H1 (cell line): ENCODE measurements at regions not wholly inside any gene's neighbourhood (a gene's known extent, or its start where the extent isn't known, plus 50 kb on each side); places are given as distances from the start of the nearest gene placed in this dataset.

Experiments used
- CTCF ChIA-PET: fragments of 300-600 bp; sonication (Branson Sonifier 250); formaldehyde crosslinking; loops from one replicate; lab custom pipeline; 2021; ENCODE audit not compliant: partially characterized antibody; lab: Charles Lee
- POLR2A ChIA-PET: fragments of 300-600 bp; sonication (Branson Sonifier 250); formaldehyde crosslinking; loops from one replicate; lab custom pipeline; 2021; ENCODE audit warnings: inconsistent platforms; ENCODE audit not compliant: partially characterized antibody; lab: Charles Lee
- DNase-seq, 2 experiments: peaks; one replicate each; pipeline versions ENCODE4 v3.0.0 to v3.0.0-alpha.2; 2010 to 2022; ENCODE audit warnings: low spot score in 2 of 2, low read depth in 1 of 2, mixed read lengths in 1 of 2
- FAIRE-seq: peaks from 2 replicates; lab custom pipeline; 2011; peaks lifted over from hg19 to GRCh38; lab: Jason Lieb, UNC
- H2AFZ ChIP-seq: 2 replicates; pipeline ENCODE4 v1.8.1; 2012; ENCODE audit warnings: low read length, inconsistent platforms
- H2AK5ac ChIP-seq: 2 replicates; pipeline ENCODE4 v1.6.1; 2013; ENCODE audit warnings: low read depth, low read length
- H2BK120ac ChIP-seq: replicated peaks from 2 replicates; pipeline ENCODE3; 2013; ENCODE audit warnings: low read depth, low read length, inconsistent platforms
- H2BK12ac ChIP-seq: 2 replicates; pipeline ENCODE4 v1.6.1; 2013; ENCODE audit warnings: low read depth, low read length
- H2BK15ac ChIP-seq: 2 replicates; pipeline ENCODE4 v1.6.1; 2013; ENCODE audit warnings: low read length
- H2BK20ac ChIP-seq: 2 replicates; pipeline ENCODE4 v1.6.1; 2013; ENCODE audit warnings: low read length
- H2BK5ac ChIP-seq: 2 replicates; pipeline ENCODE4 v1.6.1; 2013; ENCODE audit warnings: low read depth, low read length
- H3K14ac ChIP-seq: 2 replicates; pipeline ENCODE4 v1.6.1; 2013; ENCODE audit warnings: inconsistent platforms; ENCODE audit not compliant: insufficient read length
- H3K18ac ChIP-seq: 2 replicates; pipeline ENCODE4 v1.6.1; 2013; ENCODE audit warnings: low read length; ENCODE audit errors: extremely low read depth
- H3K23ac ChIP-seq: 2 replicates; pipeline ENCODE4 v1.6.1; 2013; ENCODE audit warnings: inconsistent platforms; ENCODE audit not compliant: insufficient read length
- H3K23me2 ChIP-seq: 2 replicates; pipeline ENCODE4 v1.6.1; 2013; ENCODE audit warnings: low read depth, low read length
- H3K27ac ChIP-seq: 2 replicates; pipeline ENCODE4 v1.6.1; 2011; ENCODE audit warnings: low read depth, low read length, inconsistent platforms
- H3K27me3 ChIP-seq, 4 experiments: replicated peaks in 1 of 4; 1 replicate in 1 of 4; 2 replicates in 3 of 4; pipeline versions ENCODE4 v1.6.1 to v1.8.1; 2011 to 2013; ENCODE audit warnings: low read length in 3 of 4, mild to moderate bottlenecking in 3 of 4, inconsistent platforms in 2 of 4, mixed read lengths in 2 of 4, moderate library complexity in 1 of 4; ENCODE audit not compliant: control insufficient read depth in 3 of 4, insufficient read depth in 3 of 4; ENCODE audit errors: extremely low read depth in 1 of 4
- H3K36me3 ChIP-seq, 4 experiments: 2 replicates each; pipeline versions ENCODE4 v1.6.1 to v1.8.1; 2011 to 2013; ENCODE audit warnings: mild to moderate bottlenecking in 4 of 4, low read length in 3 of 4, moderate library complexity in 2 of 4, control low read depth in 1 of 4, inconsistent platforms in 1 of 4; ENCODE audit not compliant: insufficient read depth in 4 of 4, control insufficient read depth in 2 of 4
- H3K4ac ChIP-seq: replicated peaks from 2 replicates; pipeline ENCODE3; 2013; ENCODE audit warnings: low read length, low read depth, mixed read lengths, inconsistent platforms; ENCODE audit not compliant: insufficient read length
- H3K4me1 ChIP-seq, 4 experiments: replicated peaks in 1 of 4; 1 replicate in 1 of 4; 2 replicates in 3 of 4; pipeline versions ENCODE4 v1.6.1 to v1.8.1; 2011 to 2013; ENCODE audit warnings: low read length in 3 of 4, inconsistent platforms in 2 of 4, mixed read lengths in 1 of 4; ENCODE audit not compliant: insufficient read depth in 4 of 4, control insufficient read depth in 3 of 4
- H3K4me2 ChIP-seq, 2 experiments: 2 replicates each; pipeline versions ENCODE4 v1.6.1 to v1.8.1; 2011 to 2013; ENCODE audit warnings: low read depth in 2 of 2, low read length in 2 of 2, control low read depth in 1 of 2, inconsistent platforms in 1 of 2, mild to moderate bottlenecking in 1 of 2; ENCODE audit not compliant: insufficient read depth in 1 of 2
- H3K4me3 ChIP-seq, 4 experiments: fragments of 200-600, 300-600 bp in 1 of 4; sonication (generic), shearing (Covaris generic), sonication (Bioruptor Twin) in 1 of 4; 2 replicates each; pipeline versions ENCODE4 v1.5.1 to v1.8.1; 2011 to 2016; ENCODE audit warnings: low read length in 4 of 4, low read depth in 3 of 4, control low read depth in 2 of 4, inconsistent platforms in 2 of 4, mild to moderate bottlenecking in 2 of 4, mixed read lengths in 1 of 4, moderate library complexity in 1 of 4; ENCODE audit not compliant: insufficient read depth in 2 of 4; ENCODE audit errors: extremely low read depth in 1 of 4
- H3K56ac ChIP-seq: replicated peaks from 2 replicates; pipeline ENCODE3; 2013; ENCODE audit warnings: low read depth, mild to moderate bottlenecking, mixed read lengths, low read length, inconsistent platforms; ENCODE audit not compliant: insufficient read length
- H3K79me1 ChIP-seq: 2 replicates; pipeline ENCODE4 v1.6.1; 2013; ENCODE audit warnings: low read depth, low read length, control low read depth
- H3K79me2 ChIP-seq, 2 experiments: 2 replicates each; pipeline versions ENCODE4 v1.6.1 to v1.8.1; 2012 to 2013; ENCODE audit warnings: low read length in 2 of 2, mild to moderate bottlenecking in 2 of 2, inconsistent platforms in 1 of 2; ENCODE audit not compliant: insufficient read depth in 2 of 2, control insufficient read depth in 1 of 2
- H3K9ac ChIP-seq, 4 experiments: replicated peaks in 1 of 4; 1 replicate in 1 of 4; 2 replicates in 3 of 4; pipeline versions ENCODE4 v1.6.1 to v1.8.1; 2011 to 2013; ENCODE audit warnings: low read depth in 3 of 4, low read length in 3 of 4, control low read depth in 2 of 4, mild to moderate bottlenecking in 2 of 4, moderate library complexity in 2 of 4, inconsistent platforms in 1 of 4; ENCODE audit errors: extremely low read depth in 1 of 4
- H3K9me3 ChIP-seq, 2 experiments: 2 replicates each; pipeline versions ENCODE4 v1.6.1 to v1.8.1; 2012 to 2013; ENCODE audit warnings: mild to moderate bottlenecking in 2 of 2, moderate library complexity in 2 of 2, control low read depth in 1 of 2, inconsistent platforms in 1 of 2, low read depth in 1 of 2, low read length in 1 of 2, mixed read lengths in 1 of 2; ENCODE audit not compliant: insufficient read depth in 2 of 2
- H4K20me1 ChIP-seq, 2 experiments: replicated peaks in 1 of 2; 2 replicates each; pipeline versions ENCODE3 to v1.8.1; 2011 to 2013; ENCODE audit warnings: inconsistent platforms in 2 of 2, low read length in 2 of 2, mild to moderate bottlenecking in 1 of 2; ENCODE audit not compliant: insufficient read depth in 2 of 2, control insufficient read depth in 1 of 2
- H4K5ac ChIP-seq: 2 replicates; pipeline ENCODE4 v1.6.1; 2013; ENCODE audit warnings: low read length, low read depth, mixed read lengths, inconsistent platforms; ENCODE audit not compliant: insufficient read length
- H4K8ac ChIP-seq: 2 replicates; pipeline ENCODE4 v1.8.0; 2013; ENCODE audit warnings: mild to moderate bottlenecking, moderate library complexity, low read length, inconsistent platforms; ENCODE audit not compliant: insufficient read depth; ENCODE audit errors: extremely low read depth
- H4K91ac ChIP-seq: replicated peaks from 2 replicates; pipeline ENCODE3; 2013; ENCODE audit warnings: low read length, mixed read lengths, inconsistent platforms; ENCODE audit not compliant: insufficient read length
- E2F6 ChIP-seq: IDR thresholded peaks from 2 replicates; pipeline ENCODE4 v1.6.1; 2012; ENCODE audit warnings: inconsistent platforms
- GTF2F1 ChIP-seq: IDR thresholded peaks from 2 replicates; pipeline ENCODE4 v1.6.1; 2012; ENCODE audit warnings: low read depth, low read length, improper control_type of control experiment, borderline replicate concordance
- JUND ChIP-seq: IDR thresholded peaks from 2 replicates; pipeline ENCODE4 v1.6.1; 2011; ENCODE audit warnings: mild to moderate bottlenecking, improper control_type of control experiment, low read length
- KDM5A ChIP-seq: fragments of 200-600 bp; IDR thresholded peaks from 2 replicates; pipeline ENCODE4 v1.7.1; 2012; ENCODE audit warnings: mild to moderate bottlenecking, low read length, inconsistent platforms, mixed read lengths
- NANOG ChIP-seq: IDR thresholded peaks from 2 replicates; pipeline ENCODE4 v1.6.1; 2011; ENCODE audit warnings: low read length, low read depth, mild to moderate bottlenecking, inconsistent platforms; ENCODE audit not compliant: insufficient read depth, poor library complexity, severe bottlenecking
- NRF1 ChIP-seq: IDR thresholded peaks from 2 replicates; pipeline ENCODE4 v1.6.1; 2011; ENCODE audit warnings: mild to moderate bottlenecking, low read depth, low read length, improper control_type of control experiment
- POLR2AphosphoS5 ChIP-seq: IDR thresholded peaks from 2 replicates; pipeline ENCODE4 v1.6.1; 2011; ENCODE audit warnings: low read depth, low read length
- RFX5 ChIP-seq: IDR thresholded peaks from 2 replicates; pipeline ENCODE4 v1.6.1; 2011; ENCODE audit warnings: low read depth, low read length, improper control_type of control experiment, borderline replicate concordance
- SAP30 ChIP-seq: fragments of 300-600 bp; sonication (generic); IDR thresholded peaks from 2 replicates; pipeline ENCODE4 v1.7.1; 2012; ENCODE audit warnings: low read length, moderate library complexity, mild to moderate bottlenecking, inconsistent platforms; ENCODE audit not compliant: insufficient read depth, insufficient replicate concordance
- TAF1 ChIP-seq: IDR thresholded peaks from 2 replicates; pipeline ENCODE4 v1.6.1; 2011; ENCODE audit warnings: mild to moderate bottlenecking, low read depth, low read length
- WGBS, 2 experiments: shearing (Covaris generic) in 1 of 2; methylation state at CpG; one replicate each; pipeline versions ENCODE4 v1.1.6 to v1.1.7; 2013 to 2015; ENCODE audit warnings: low lambda C conversion rate in 2 of 2, mixed read lengths in 2 of 2, inconsistent platforms in 1 of 2, low coverage in 1 of 2, missing lambda C conversion rate in 1 of 2; ENCODE audit not compliant: insufficient replicate concordance in 2 of 2, insufficient coverage in 1 of 2, insufficient read length in 1 of 2; ENCODE audit errors: extremely low coverage in 1 of 2, missing lambda C conversion rate in 1 of 2; 5-methylcytosine and 5-hydroxymethylcytosine counted together

GRCh38 chr1:213440766-213441165, 389.7 kb downstream of the RPS6KC1 start:
- H3K18ac ChIP-seq = no peak overlapping the region
- DNase-seq (no peak), FAIRE-seq (no peak)
- no peak overlapping the region for H3K23ac ChIP-seq
- H2BK120ac ChIP-seq = no peak overlapping the region
- no peak overlapping the region for H2BK12ac ChIP-seq
- H2AK5ac ChIP-seq = no peak overlapping the region
- H3K9ac ChIP-seq = no peak overlapping the region
- H2BK20ac ChIP-seq = no peak overlapping the region
- H3K23me2 ChIP-seq = no peaks in the 10 kb centered on the region
- no peaks in the 10 kb centered on the region for H3K36me3 ChIP-seq
- H3K4me2 ChIP-seq = no peak overlapping the region
- H2BK5ac ChIP-seq = no peak overlapping the region
- no peak overlapping the region for H3K27ac ChIP-seq
- H3K4me3 ChIP-seq = no peak overlapping the region
- peaks cover 0 to 2% (median 0%) of the 10 kb centered on the region in 4 experiments; a peak in 2 of 7 replicates for H3K4me1 ChIP-seq
- no peaks in the 10 kb centered on the region for H3K27me3 ChIP-seq
- no peak overlapping the region for H4K5ac ChIP-seq
- TF ChIP-seq JUND (no peak), POLR2AphosphoS5 (no peak), GTF2F1 (no peak), KDM5A (no peak), NRF1 (no peak), TAF1 (no peak), SAP30 (no peak), NANOG (no peak), RFX5 (no peak), E2F6 (no peak)
- H3K56ac ChIP-seq = no peak overlapping the region
- no peaks in the 10 kb centered on the region for H3K79me2 ChIP-seq
- no peak overlapping the region for H2BK15ac ChIP-seq
- no peak overlapping the region for H4K91ac ChIP-seq
- H2AFZ ChIP-seq = no peak overlapping the region
- H4K20me1 ChIP-seq = no peaks in the 10 kb centered on the region
- WGBS, 2 experiments = 66% methylated on average over 4 of the region's 4 CpGs; no CpG with 5 or more reads in 1 of the 2 experiments
- H3K14ac ChIP-seq = no peak overlapping the region
- no peaks in the 10 kb centered on the region for H3K79me1 ChIP-seq
- ChIA-PET POLR2A (interaction anchor here (0.6 kb wide), 1 partner anchor 435 kb away, joined by 3 read pairs; no protein-coding TSS in a partner anchor), CTCF (no interaction called here)
- no peaks in the 10 kb centered on the region for H3K9me3 ChIP-seq
- no peak overlapping the region for H3K4ac ChIP-seq
- no peak overlapping the region for H4K8ac ChIP-seq
